Activated CD4-positive, CD25-positive, alpha-beta regulatory T cell treated with anti-CD3 and anti-CD28 coated beads, Interleukin-2, amount 50 U/mL, for 24 hours (primary cell): ENCODE measurements at regions not wholly inside any gene's neighbourhood (a gene's known extent, or its start where the extent isn't known, plus 50 kb on each side); places are given as distances from the start of the nearest gene placed in this dataset.

Source experiments
- ATAC-seq, 2 donors: fragments of 150-1000 bp; cut with Tn5 transposase; one replicate each; pipeline ENCODE4 v1.10.0; 2021; ENCODE audit warnings: mild to moderate bottlenecking in 1 of 2, moderate library complexity in 1 of 2

DNA sequence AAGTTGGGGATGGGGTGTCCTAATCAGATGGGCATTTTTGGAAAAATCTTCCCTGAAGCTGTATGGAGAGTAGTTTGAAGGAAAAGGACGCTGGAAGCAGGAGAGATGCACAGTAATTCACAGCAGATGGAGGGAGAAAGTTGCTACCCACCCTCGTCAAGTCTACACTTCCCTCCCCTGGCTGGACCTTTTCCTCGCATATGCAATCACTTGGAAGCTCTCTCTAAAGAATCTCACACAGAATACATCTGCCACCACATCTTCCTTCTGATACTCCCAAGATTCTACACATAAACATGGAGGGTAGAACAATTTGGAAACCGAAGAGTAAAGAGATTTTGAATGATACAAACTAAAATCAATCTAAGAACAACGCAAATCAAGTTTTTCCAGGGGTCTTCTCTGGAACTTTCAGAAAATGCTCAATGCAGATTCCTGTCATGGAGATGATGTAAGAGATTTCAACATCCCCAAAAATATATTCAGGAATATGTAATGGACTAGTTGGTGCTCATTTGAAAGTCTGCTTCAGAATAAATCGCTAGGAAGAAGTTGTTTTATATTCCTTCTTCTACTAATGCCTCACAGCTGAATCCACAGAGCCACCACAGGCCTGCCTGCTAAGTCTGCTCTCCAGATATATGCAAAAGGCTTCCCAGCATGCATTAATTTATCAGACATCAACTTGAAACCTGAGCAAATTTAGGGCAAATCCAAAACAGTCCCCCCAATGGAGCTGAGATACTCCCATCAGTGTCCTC is 291.5 kb downstream of the LRATD1 start:
- no peak for ATAC-seq

DNA sequence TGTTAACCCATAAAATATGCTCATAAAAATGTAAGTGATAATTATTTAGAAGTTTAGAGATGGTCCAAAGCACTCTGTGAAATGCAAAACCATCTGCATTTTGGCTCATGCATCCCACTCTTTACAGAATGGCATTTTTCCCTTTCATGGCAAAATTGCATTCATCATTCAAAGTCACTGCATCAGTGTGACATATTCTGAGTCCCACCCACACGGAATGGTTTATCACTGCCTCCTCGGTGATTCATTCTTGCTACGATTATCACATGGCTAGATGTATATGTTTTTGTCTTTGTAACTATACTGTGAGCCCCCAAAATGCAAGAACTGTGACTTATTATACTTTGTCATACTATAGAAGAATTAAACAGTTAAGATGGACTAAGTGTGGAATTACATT is 293.0 kb downstream of the LRATD1 start:
- no peak for ATAC-seq

DNA sequence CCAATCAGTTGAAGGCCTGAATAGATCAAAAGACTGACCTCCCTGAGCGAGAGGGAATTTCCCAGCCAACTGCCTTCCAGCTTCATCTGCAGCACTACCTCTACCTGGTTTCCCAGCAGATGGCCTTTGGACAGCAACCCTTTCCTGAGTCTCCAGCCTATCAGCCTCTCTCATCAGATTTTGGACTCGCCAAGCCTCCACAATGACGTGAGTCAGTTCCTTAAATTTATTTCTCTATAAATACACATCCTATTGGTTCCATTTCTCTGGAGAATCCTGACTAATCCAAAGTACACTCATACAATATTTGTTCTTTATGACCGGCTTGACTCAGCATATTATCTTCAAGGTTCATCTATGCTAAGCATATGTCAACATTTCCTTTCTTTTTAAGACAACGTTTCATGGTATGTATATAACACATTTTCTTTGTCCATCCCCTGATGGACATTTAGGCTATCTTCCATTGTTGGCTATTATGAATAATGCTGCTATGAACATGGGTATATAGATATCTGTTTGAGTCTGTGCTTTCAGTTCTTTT is 294.6 kb downstream of the LRATD1 start:
- ATAC-seq, result no peak

DNA sequence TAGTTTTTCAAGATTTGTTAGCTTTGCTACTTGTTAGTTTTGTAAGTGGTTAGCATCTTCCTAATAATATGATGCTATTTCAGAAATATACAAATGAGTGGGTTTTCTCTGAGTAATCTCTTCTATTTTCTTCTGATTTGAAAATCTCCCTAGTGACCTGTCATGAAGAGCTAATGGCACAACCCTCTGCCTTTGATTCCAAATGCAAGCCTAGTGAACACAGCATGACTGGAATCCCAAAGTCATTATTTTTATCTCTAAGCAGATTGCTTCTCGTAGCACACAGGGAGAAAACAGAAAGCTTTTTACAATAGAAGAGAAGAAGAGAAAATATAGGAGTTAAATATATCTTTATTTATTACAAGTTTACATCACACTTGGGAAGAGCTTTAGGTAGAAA is 295.5 kb downstream of the LRATD1 start:
- no peak for ATAC-seq

DNA sequence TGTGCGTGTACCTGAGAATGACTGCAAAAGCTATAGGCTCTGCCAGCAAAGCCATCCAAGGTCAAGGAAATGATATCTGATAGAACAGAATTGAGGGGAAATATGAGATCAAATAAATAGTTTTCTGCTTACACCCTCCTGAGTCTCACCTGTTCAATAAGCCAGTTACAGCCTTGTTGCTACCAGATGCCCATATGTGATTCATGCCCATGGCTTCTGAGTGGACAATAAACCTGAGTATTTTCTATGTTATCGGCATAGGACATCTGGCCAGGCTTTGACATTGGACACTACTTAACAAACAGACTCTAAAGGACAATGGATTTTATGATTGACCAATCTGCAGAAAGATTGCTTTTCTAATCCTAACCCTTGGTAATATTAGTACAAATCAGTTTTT is 297.9 kb downstream of the LRATD1 start:
- ATAC-seq, result no peak

DNA sequence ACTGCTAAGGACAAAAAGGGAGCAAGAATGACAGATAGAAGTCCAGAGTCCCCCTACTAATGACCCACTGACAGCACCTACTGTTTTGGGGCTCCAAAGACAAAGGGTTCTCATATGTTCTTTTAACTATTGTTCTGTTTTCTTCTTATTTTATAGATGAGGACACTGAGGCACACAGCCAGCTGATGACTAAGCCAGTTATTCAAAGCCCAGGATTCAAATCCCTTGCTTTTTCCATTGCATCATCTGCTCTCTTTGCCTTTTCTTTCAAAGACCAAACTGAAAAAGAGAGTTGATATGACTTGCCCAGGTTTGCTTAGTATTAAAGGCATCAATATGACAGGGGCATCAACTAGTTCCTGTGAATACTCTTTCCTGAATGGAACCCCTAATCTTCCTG is 299.8 kb downstream of the LRATD1 start:
- ATAC-seq, result no peak

DNA sequence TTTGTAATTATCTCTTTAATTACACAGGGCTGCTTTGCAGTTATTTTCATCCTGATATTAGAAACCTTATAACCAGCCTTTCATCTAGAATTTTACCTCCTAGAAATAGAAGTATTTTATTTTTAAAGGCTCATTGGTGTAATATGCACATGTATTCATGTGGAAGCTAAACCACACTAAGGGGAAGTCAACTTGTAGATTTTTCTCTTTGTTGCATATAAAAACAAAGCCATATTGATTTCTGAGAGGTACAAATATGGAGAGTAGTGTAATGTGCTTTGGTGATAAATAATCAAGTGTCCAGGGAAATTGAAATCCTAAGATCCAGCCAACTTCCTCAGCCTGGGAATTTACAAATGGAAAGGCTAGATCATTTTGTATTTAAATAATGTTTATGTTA is 301.2 kb downstream of the LRATD1 start:
- no peak for ATAC-seq

DNA sequence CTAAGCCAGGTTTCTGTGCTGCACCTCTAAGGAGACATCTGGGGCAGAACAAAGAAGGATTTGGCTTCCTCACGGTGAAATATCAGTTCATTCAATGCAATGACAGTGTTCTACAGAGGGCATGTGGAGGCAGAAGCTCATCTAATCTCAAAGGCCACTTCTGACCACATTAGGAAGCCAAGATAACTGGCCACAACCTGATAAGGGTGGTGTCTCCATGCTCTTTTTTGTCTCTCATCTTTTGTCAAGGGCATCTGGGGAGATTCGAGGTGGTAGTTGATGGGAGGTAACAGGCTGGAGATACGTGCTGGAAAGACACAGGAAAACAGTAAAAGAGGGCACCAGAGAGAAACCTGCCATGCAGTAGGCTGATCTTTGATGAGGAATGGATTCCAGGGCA is 303.9 kb downstream of the LRATD1 start:
- ATAC-seq, result no peak

DNA sequence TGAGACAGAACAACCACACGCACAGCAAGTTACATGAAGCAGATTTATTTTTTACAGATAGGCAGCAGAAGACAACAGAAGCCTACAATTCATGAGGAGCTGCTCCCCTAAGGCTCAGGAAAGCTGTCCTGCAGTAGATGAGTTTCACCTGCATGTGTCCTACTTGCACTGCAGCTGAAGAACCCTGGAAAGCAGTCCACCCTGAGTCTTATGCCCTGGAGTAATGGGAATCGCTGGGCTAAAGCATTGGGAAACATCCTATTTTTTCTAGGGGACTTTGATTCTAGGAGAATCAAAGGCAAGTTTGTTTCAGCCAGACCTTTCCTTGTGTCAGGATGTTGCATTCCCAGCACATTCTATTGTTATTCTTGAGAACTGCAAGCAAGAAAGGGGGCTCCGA is 304.8 kb downstream of the LRATD1 start:
- ATAC-seq, result no peak

DNA sequence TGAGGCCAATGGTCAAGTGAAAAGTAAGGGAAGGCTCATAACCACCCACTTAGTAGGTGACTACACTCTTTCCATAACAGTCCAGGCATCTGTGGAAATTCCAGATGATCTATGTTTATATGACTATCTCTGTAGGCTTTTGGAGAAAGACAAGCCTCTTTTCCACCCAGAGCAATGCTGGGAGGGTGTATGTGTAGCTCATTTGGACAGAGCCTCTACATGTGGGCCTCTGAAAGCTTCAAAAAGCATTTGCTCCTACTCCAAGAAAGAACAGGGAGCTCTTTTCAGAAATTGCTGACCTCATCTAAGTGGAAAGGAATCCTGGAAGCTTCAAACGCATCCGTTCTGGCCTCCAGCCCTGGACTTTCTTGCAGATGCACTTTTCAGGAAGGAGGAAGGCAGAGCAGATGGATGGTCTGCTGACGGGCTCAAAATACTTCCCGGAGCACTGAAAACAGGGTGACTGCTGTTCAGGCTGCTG is 308.7 kb downstream of the LRATD1 start:
- no peak for ATAC-seq

DNA sequence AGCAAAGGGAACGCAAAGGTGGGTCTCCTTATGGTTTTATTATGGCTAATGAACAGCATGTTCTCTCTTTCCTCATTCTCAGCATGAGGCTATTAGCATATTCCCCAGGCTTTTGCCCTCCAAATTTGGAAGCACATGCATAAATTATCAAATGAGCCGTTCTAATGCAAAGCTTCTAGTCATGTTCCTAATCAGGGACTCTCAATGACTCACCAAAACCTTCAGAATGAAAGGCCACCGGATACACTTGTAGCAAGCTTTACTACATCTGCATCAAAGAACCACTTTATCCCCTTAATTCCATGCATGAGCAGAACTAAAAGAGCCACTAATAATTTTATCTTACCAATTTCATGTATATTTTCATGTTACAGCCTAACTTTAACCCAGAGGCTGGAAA is 310.5 kb downstream of the LRATD1 start:
- ATAC-seq, result no peak

DNA sequence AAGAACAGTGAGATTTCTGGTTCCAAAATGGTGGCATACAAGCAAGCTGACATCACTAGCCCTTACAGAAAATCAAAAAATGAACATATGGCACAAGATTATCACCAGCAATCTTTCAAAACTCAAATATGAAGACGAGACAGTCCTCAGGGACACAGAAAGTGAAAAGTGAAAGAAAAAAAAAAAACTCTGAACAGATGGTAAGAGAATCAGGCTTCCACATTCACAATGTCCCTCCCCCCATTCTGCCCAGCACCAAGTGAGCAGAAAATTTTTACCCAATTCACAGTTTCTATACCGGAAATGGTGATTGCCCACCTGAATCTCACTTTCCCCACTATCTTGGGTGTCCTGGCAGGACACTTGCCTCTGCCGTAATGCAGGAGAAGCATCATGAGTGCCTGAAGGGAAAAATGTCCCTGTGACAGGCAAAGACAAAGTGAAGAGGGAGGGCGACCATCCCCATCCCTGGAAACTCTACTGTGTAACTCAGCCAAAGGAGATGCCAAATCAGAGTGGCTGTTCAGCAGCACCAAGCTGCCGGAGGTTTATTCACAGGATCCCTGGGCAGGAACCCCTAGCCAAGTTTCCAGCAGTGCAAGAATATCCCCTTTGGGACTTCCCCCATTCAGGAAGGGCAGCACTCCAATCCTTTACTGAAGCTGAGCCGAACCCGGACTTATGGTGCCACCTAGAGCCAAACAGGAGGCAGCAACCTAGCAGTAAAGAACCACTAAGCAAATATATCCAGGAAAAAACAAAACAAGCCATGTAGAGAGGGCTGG is 312.2 kb downstream of the LRATD1 start:
- ATAC-seq, result no peak

DNA sequence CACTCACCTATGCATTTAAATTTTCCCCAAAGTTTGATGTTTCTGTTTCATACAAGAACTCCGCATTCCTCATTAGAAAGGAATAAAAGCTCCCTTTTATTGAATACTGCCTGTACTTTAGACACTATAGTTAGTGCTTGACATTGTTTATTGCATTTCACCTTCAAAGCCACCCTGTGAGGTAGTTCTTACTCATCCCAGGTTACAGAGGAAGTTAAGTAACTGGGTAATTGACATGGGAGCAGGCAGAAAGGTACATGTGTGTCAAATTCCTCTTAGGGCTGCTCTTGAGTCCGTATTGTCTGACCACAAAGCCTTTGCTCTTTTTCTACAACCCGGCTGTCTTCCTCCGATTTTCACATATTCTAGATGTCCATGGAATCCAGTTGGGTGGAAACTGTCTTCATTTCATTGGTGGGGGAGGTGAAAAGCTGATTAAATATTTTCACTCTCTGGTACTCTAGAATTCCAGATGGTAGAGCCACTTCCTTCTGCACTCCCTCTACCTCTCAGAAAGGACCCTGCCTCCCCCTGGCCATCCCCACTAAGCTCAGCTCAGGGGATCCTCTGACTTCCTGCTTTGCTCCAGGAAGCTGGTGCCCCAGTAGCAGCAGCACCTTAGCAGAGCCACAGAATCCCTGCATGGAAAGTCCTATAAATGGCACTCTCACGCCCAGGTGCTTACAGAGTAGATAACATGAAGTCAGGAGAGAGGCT is 319.2 kb downstream of the LRATD1 start:
- ATAC-seq, result no peak

DNA sequence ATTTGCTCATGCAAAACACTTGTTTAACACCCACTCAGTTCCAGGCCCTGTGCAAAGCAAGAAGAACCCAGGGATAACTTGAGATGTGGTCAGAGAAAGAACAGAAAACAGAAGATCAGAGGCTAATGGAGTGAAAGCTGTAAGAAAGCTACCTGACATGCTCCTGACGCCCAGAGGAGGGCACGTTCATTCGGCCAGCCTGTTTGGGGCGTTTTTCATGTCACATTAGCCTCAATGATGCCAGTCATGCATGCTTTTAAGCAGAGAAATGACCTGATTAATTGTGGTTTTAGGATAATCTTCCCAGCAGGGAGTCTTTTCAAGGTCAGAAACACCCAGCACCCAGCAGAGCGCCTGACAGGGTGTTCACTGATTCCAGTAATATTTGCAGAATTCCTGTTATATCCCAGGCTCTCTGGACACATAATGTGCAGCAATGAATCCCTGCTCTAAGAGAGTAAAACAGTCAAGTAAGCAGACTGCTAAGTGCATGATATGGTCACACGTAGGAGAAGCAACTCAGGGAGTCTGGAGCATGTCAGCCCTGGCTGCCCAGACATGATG is 320.0 kb downstream of the LRATD1 start:
- ATAC-seq, result no peak

DNA sequence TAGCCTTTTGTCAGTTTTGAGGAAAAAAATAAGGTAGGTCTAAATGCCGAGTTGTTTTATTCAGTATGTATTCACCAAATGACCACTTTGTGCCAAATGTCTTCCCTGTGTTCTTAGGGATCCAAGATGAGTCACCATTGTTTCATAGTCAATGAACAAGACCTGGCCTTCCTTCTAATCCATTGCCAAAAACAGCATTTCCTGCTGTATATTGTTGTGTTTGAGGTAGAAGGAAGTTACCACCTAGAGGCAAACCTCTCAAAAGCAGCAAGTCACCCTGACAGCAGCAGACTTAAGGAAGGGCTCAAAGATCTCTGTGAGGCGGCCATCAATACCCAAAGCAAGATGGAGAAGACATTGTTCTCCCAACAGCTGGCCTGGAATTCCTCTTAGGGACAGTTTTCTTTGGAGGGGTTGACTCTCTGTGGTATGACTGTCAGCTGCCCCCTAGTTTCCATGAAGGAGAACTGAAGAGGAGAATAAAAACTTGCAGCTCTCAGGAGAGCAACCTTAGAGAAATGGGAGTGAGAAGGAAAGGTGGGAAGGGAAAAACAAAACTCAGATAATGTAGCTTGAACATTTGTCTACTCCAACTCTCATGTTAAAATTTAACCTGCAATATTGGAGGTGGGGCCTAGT is 328.3 kb downstream of the LRATD1 start:
- no peak for ATAC-seq

DNA sequence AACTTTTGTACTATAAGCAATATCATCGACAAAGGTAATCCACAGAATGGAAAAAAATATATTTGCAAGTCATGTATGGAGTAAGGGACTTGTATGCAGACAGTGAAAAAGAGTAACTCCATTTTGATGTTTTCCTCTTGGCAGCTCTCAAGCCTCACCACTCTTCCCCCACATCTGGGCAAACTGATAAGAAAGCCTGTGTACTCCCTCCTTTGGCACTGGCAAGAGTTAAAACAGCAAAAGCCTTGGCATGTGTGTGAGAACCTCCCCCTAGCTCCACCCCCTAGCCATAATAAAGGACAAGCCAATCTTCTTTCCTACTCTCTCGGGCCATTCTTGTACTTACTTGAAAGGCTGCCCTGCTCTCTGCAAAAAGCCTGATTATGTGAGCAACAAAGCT is 335.2 kb downstream of the LRATD1 start:
- ATAC-seq, result no peak

DNA sequence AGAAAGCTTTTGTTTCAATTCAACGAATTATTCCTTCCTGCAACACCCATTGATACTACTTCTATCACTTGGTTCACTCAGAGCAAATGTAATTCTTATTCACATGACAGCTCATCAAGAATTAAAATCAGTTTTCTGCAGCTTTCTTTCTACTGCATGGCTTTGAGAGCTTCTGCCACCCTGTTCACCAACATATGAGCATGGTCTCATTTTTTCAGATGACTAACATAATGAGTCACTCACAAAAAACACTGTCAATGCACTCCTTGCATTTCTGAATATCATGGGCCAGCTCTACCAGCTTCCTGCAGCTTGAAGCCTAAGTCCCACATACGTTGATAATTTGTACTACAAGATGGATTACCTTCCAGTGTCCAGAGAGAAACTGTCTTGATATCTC is 342.9 kb downstream of the LRATD1 start:
- ATAC-seq, result no peak

DNA sequence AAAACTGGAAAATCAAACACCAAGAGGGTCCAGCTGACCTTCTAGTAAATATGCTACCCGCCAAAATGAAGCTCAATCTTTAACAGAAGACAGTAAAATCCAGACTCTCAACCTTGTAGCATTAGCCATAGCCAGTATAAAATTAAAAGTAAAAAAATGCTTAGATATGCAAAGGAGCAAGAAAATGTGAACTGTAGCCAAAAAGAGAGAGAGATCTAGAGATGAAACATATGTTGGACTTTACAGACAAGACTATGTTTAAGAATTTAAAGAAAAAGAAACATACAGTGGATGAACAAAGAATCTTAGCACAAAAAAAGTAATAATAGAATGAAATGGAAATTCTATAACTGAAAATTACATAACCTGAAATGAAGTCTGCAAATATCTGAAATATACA is 344.5 kb downstream of the LRATD1 start:
- ATAC-seq, result no peak

DNA sequence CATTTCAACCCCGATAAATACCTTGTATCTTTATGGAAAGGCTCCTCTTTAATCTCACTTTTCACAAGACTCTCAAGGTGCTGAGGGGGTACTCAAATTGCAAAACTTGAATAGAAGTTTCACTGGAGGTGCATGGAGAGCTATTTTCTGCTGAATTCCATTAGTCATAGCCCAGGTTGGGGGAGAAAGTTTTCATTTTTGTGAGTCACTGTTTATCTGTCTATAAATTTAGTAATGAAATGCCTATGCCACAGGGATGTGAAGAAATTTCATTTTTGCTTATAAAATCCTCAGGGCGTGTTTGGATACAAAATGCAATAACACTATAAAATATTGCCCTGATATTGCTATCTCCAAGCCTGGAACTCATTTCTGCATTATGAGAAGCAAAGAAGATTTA is 346.3 kb downstream of the LRATD1 start:
- no peak for ATAC-seq

DNA sequence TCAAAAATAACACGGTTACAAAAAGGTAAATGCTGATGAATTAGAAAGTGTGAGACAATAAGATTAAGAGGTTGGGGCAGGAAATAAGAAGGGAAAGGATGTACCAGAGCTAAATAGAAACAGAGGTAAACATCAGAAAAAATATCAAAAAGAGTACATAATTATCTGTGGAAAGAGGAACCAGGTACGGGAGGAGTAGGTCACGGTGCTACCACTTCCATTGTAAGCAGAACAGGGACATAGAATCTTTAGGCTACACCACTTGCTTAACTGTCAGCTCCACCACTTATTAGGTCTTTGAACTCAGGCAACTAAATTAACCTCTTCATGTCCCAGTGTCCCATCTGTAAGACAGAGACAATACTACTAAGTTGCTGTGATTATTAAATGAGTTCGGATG is 350.3 kb downstream of the LRATD1 start:
- no peak for ATAC-seq

DNA sequence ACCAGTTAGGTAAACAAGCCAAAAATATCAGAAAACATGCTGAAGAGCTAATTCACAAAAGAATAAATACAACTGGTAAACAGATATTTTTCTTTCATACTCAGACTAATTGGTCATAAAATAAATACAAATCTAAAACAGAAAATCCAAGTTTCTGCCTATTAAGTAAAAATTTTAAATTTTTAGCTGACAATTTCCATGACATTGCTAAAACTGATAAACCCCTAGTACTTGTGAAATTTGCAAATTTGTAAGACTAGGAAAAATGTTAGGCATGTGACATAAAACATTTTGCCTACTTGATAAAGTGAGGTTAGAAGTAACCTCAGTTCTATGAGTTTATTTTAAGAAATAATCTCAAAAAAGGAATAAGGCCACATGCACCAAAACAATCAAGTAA is 356.1 kb downstream of the LRATD1 start:
- ATAC-seq, result no peak

DNA sequence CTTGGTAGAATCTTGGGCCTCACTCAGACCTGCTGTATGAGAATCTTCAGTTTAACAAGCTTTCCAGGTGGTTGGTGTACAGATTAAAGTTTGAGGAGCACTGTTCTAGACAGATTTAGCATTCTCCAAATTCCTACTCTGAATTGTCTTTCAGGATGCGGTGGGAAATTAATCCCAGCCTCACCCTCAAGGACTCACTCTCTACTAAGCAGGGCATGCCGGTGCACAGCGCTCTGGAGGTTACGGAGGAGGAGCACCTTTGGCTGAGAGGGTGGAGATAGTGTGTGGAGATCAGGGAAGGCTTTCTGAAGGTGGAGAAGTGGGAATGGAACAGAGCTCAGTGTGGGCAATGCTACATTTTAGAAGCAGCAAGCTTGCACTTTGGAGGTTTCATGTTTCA is 359.2 kb downstream of the LRATD1 start:
- ATAC-seq, result no peak

DNA sequence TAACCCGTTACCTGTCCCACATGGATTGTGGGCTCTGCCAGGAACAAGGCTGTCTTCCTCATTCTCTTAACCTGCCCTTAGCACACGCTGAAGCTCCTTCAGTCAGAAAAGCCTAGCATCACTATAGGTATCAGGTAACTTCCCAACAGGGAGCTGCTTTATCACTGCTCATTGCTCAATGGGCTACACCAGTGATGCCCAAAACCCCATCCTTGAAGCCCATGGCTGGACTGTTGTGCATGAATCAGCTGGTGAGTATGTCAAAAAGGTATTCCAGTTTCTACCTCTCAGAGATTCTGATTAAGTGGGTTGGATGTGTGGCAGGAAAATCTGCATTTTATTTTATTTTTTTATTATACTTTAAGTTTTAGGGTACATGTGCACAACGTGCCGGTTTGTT is 362.2 kb downstream of the LRATD1 start:
- no peak for ATAC-seq
